GM10248 (cell line): ENCODE measurements at regions not wholly inside any gene's neighbourhood (a gene's known extent, or its start where the extent isn't known, plus 50 kb on each side); places are given as distances from the start of the nearest gene placed in this dataset.

ENCODE experiments used
- CTCF ChIA-PET: fragments of 300-600 bp; sonication (Branson Sonifier 250); formaldehyde crosslinking; extraction: SDS; loops from one replicate; lab custom pipeline; 2021; ENCODE audit warnings: antibody characterized with exemption; lab: Yijun Ruan, JAX
- POLR2A ChIA-PET: fragments of 350-650 bp; sonication (Branson Sonifier 250); formaldehyde crosslinking; extraction: SDS; loops from one replicate; lab custom pipeline; 2020; ENCODE audit warnings: antibody characterized with exemption; lab: Yijun Ruan, JAX
- DNase-seq: peaks from one replicate; pipeline ENCODE4 v3.0.0; 2012; ENCODE audit errors: extremely low spot score
- CTCF ChIP-seq: IDR thresholded peaks from 2 replicates; pipeline ENCODE4 v1.5.1; 2012; ENCODE audit warnings: mild to moderate bottlenecking, low read depth; ENCODE audit errors: extremely low read depth, missing control alignments, control extremely low read depth

- CTCF ChIA-PET = no interaction called here
- DNase-seq = no peak
- POLR2A ChIA-PET = no interaction called here
- TF ChIP-seq CTCF = no peak
Observed at GRCh38 chr9:78745331-78745730, 448.4 kb downstream of the PSAT1 start.

GRCh38 chr9:78746010-78746409 lies 449.1 kb downstream of the PSAT1 start:
- no peak for TF ChIP-seq CTCF
- POLR2A ChIA-PET = no interaction called here
- CTCF ChIA-PET = no interaction called here
- DNase-seq = no peak

- DNase-seq = no peak
- TF ChIP-seq CTCF = no peak
- POLR2A ChIA-PET = no interaction called here
- CTCF ChIA-PET = no interaction called here
Observed at GRCh38 chr9:78753039-78753438, 456.1 kb downstream of the PSAT1 start.

GRCh38 chr9:78756813-78757510 lies 460.0 kb downstream of the PSAT1 start:
- DNase-seq = no peak
- CTCF ChIA-PET = interaction anchor here (1.2 to 2.7 kb wide), 3 partner anchors 13 to 65 kb away, joined by 3 to 9 read pairs (median 3); no protein-coding TSS in a partner anchor
- TF ChIP-seq CTCF = no peak
- POLR2A ChIA-PET = no interaction called here

- no peak for TF ChIP-seq CTCF
- DNase-seq = no peak
- POLR2A ChIA-PET = no interaction called here
- CTCF ChIA-PET = no interaction called here
Observed at GRCh38 chr9:78763424-78763823, 466.5 kb downstream of the PSAT1 start.

- CTCF ChIA-PET = interaction anchor here (0.7 kb wide), 1 partner anchor 25 kb away, joined by 3 read pairs; no protein-coding TSS in a partner anchor
- DNase-seq = no peak
- no peak for TF ChIP-seq CTCF
- POLR2A ChIA-PET = no interaction called here
Observed at GRCh38 chr9:78765861-78766260, 468.9 kb downstream of the PSAT1 start.
